ENCODE measurements at regions not wholly inside any gene's neighbourhood (a gene's known extent, or its start where the extent isn't known, plus 50 kb on each side); places are given as distances from the start of the nearest gene placed in this dataset.

GRCh38 chr5:89024045-89024444 lies 141.1 kb upstream of the MEF2C start:
- Histone ChIP-seq H3K36me3 (no peaks in the 10 kb centered on the region), H3K9me3 (no peaks in the 10 kb centered on the region), H3K27me3 (no peaks in the 10 kb centered on the region), H3K4me3 (no peak overlapping the region), H3K4me1 (no peaks in the 10 kb centered on the region), H3K27ac (no peak overlapping the region)
- DNase-seq (ENCODE audit: extremely low spot score in 2 of 2): no peak
- TF ChIP-seq POLR2AphosphoS5 (IDR thresholded peaks at IDR 0.05; ENCODE audit: insufficient read depth in 1 of 2, low read depth in 1 of 2) (no peak), POLR2A (IDR thresholded peaks at IDR 0.05) (no peak)
- TF ChIP-seq, protein P1, sequence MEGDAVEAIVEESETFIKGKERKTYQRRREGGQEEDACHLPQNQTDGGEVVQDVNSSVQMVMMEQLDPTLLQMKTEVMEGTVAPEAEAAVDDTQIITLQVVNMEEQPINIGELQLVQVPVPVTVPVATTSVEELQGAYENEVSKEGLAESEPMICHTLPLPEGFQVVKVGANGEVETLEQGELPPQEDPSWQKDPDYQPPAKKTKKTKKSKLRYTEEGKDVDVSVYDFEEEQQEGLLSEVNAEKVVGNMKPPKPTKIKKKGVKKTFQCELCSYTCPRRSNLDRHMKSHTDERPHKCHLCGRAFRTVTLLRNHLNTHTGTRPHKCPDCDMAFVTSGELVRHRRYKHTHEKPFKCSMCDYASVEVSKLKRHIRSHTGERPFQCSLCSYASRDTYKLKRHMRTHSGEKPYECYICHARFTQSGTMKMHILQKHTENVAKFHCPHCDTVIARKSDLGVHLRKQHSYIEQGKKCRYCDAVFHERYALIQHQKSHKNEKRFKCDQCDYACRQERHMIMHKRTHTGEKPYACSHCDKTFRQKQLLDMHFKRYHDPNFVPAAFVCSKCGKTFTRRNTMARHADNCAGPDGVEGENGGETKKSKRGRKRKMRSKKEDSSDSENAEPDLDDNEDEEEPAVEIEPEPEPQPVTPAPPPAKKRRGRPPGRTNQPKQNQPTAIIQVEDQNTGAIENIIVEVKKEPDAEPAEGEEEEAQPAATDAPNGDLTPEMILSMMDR (IDR thresholded peaks at IDR 0.05): no peak
- intact Hi-C loops (cut with DNase I): no loop called here

DNA sequence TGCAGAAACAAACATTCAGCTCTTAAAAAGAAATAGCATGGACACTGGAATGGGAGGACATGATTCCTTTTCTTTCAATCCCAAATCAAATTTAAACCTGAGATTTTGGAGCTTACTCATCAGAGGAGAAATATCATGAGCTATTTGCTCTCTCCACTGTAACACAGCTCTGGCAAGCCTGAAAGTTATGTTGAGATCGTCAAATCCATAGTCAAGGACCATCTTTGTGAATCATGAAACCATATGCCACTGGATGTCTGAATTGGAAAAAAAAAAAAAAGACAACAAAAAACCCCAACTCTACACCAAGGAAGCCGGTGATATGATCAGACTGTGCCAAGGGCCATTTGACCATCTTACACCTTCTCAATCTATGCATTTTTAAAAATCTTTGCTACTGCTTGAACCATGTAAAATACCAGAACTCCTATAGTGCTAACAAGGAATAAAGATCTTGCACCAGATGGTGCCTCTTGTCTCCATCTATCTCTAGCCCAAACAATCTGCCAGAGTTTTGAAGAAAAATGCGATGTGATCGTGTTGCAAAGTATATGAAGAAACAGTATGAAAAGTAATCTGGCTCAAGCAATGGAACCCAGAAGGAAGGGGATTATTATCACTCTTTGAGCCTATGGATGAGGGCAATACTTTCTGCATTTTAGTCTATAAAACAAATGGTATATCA lies 138.1 kb upstream of the MEF2C start:
- H3K36me3 ChIP-seq: no peaks in the 10 kb centered on the region
- H3K9me3 ChIP-seq: no peaks in the 10 kb centered on the region
- DNase-seq (ENCODE audit: extremely low spot score in 2 of 2): no peak

GRCh38 chr5:89016741-89017303 lies 133.8 kb upstream of the MEF2C start:
- Histone ChIP-seq H3K9me3 (no peaks in the 10 kb centered on the region), H3K4me3 (no peak overlapping the region), H3K36me3 (no peaks in the 10 kb centered on the region), H3K27me3 (no peaks in the 10 kb centered on the region), H3K27ac (no peak overlapping the region), H3K4me1 (no peaks in the 10 kb centered on the region)
- DNase-seq (ENCODE audit: extremely low spot score in 2 of 2): no peak
- intact Hi-C loops (cut with DNase I): no loop called here
- TF ChIP-seq POLR2A (IDR thresholded peaks at IDR 0.05): no peak
- no peak for TF ChIP-seq POLR2AphosphoS5 (IDR thresholded peaks at IDR 0.05; ENCODE audit: insufficient read depth in 1 of 2, low read depth in 1 of 2)
- TF ChIP-seq, protein P1 (IDR thresholded peaks at IDR 0.05): no peak

More for the DNA sequence above, 138.1 kb upstream of the MEF2C start:
- no peak overlapping the region for H3K27ac ChIP-seq
- TF ChIP-seq, protein P1 (IDR thresholded peaks at IDR 0.05): no peak
- TF ChIP-seq POLR2AphosphoS5 (IDR thresholded peaks at IDR 0.05; ENCODE audit: insufficient read depth in 1 of 2, low read depth in 1 of 2) (no peak), POLR2A (IDR thresholded peaks at IDR 0.05) (no peak)
- H3K27me3 ChIP-seq: no peaks in the 10 kb centered on the region
- H3K4me1 ChIP-seq: no peaks in the 10 kb centered on the region
- no peak overlapping the region for H3K4me3 ChIP-seq
- intact Hi-C loops (cut with DNase I): no loop called here

DNA sequence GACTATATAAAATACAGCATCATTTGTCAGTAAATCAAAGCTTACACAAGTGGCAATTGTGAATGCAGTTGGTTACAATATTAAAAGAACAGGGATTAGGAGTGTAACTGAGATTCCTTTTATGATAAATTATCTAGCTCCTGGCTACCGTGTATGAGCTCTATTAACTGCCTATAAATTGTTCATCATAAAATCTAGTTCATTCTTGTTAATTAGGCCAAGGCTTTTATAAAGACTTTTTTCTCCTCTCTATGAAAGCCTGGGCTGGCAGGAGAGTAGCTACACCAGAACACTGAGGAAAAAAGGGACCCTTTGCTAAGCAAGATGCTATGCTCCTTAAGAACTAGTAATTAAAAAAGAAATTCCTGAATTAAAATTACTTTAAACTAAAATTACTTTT lies 132.4 kb upstream of the MEF2C start:
- DNase-seq (ENCODE audit: extremely low spot score in 2 of 2): no peak
- intact Hi-C loops (cut with DNase I): no loop called here
- H3K4me1 ChIP-seq: no peaks in the 10 kb centered on the region

More for the DNA sequence above, 132.4 kb upstream of the MEF2C start:
- TF ChIP-seq POLR2A (IDR thresholded peaks at IDR 0.05): no peak
- TF ChIP-seq, protein P1 (IDR thresholded peaks at IDR 0.05): no peak
- no peaks in the 10 kb centered on the region for H3K27me3 ChIP-seq
- H3K27ac ChIP-seq: no peak overlapping the region
- H3K4me3 ChIP-seq: no peak overlapping the region
- H3K36me3 ChIP-seq: no peaks in the 10 kb centered on the region
- no peaks in the 10 kb centered on the region for H3K9me3 ChIP-seq
